Ishikawa (cell line): ENCODE measurements at regions not wholly inside any gene's neighbourhood (a gene's known extent, or its start where the extent isn't known, plus 50 kb on each side); places are given as distances from the start of the nearest gene placed in this dataset.

ENCODE experiments used
- CEBPB ChIP-seq: IDR thresholded peaks from 2 replicates; pipeline ENCODE4 v1.6.1; 2012
- CREB1 ChIP-seq: IDR thresholded peaks from 2 replicates; pipeline ENCODE4 v1.6.1; 2012; ENCODE audit warnings: low read depth
- EGR1 ChIP-seq: IDR thresholded peaks from 2 replicates; pipeline ENCODE4 v1.6.1; 2012
- EP300 ChIP-seq: IDR thresholded peaks from 2 replicates; pipeline ENCODE4 v1.6.1; 2012; ENCODE audit warnings: borderline replicate concordance
- FOXM1 ChIP-seq: IDR thresholded peaks from 2 replicates; pipeline ENCODE4 v1.6.1; 2012; ENCODE audit warnings: low read depth, borderline replicate concordance
- NFIC ChIP-seq: IDR thresholded peaks from 2 replicates; pipeline ENCODE4 v1.6.1; 2012
- RAD21 ChIP-seq: IDR thresholded peaks from 2 replicates; pipeline ENCODE4 v1.6.1; 2012; ENCODE audit warnings: low read depth
- TAF1 ChIP-seq: IDR thresholded peaks from 2 replicates; pipeline ENCODE4 v1.6.1; 2012; ENCODE audit warnings: low read depth, mild to moderate bottlenecking
- TCF12 ChIP-seq: IDR thresholded peaks from 2 replicates; pipeline ENCODE4 v1.6.1; 2012; ENCODE audit warnings: low read depth
- TEAD4 ChIP-seq: IDR thresholded peaks from 2 replicates; pipeline ENCODE4 v1.6.1; 2012
- YY1 ChIP-seq: IDR thresholded peaks from 2 replicates; pipeline ENCODE4 v1.6.1; 2012; ENCODE audit warnings: low read depth
- ZBTB7A ChIP-seq: IDR thresholded peaks from 2 replicates; pipeline ENCODE4 v1.6.1; 2012; ENCODE audit warnings: low read depth
- TF ChIP-seq, protein P1 (sequence below): IDR thresholded peaks from 2 replicates; pipeline ENCODE4 v1.6.1; 2012
- TF ChIP-seq, protein P2 (sequence below): IDR thresholded peaks from 2 replicates; pipeline ENCODE4 v1.6.1; 2012; ENCODE audit warnings: low read depth, mild to moderate bottlenecking
- TF ChIP-seq, protein P3 (sequence below): IDR thresholded peaks from 2 replicates; pipeline ENCODE4 v1.6.1; 2012

DNA sequence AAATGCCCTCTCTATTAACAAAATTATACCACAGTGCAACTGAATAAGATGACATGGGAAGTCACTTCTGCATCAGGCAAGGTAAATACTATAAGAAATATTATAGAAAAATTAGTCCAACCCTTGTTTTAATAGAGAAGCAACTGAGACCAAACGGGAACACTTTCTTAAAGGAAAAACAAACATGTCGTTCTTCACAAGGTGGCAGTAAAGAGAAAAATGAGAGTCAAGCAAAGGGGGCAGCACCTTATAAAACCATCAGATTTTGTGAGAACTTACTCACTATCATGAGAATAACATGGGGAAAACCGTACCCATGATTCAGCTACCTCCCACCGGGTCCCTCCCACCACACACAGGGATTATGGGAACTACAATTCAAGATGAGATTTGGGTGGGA lies 481.7 kb upstream of the CRIM1 start:
- TF ChIP-seq TAF1 (no peak), NFIC (no peak), CEBPB (no peak), CREB1 (no peak), YY1 (no peak), RAD21 (0 out of 2 replicates have a peak, but pooled peaks have one; percentile 5), EP300 (no peak)

DNA sequence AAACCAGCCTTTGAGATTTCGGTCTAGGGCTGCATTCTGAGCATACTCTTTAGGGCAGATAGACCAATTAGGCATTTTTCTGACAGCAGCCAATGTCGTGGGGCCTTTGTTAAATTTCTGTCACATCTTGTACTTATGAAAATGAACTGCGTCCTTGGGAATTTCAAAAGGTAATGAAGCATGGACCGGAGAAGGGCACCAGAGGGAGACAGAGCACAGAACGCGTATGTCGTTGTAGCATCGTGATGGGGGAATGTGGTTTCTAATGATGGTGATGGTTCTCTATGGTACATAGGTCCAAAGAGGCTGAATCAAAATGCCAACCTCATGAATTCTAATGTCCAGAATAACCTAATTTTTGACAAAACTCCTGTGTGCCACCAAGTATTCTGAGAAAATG lies 483.9 kb upstream of the CRIM1 start:
- no peak for TF ChIP-seq NFIC
- TF ChIP-seq CREB1: no peak
- no peak for TF ChIP-seq FOXM1
- no peak for TF ChIP-seq RAD21
- TF ChIP-seq, protein P1, sequence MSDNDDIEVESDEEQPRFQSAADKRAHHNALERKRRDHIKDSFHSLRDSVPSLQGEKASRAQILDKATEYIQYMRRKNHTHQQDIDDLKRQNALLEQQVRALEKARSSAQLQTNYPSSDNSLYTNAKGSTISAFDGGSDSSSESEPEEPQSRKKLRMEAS: no peak
- no peak for TF ChIP-seq TAF1
- no peak for TF ChIP-seq EGR1
- TF ChIP-seq YY1: no peak
- no peak for TF ChIP-seq EP300
- TF ChIP-seq TEAD4: no peak
- no peak for TF ChIP-seq TCF12
- TF ChIP-seq CEBPB: no peak
- no peak for TF ChIP-seq ZBTB7A
- TF ChIP-seq, protein P2, sequence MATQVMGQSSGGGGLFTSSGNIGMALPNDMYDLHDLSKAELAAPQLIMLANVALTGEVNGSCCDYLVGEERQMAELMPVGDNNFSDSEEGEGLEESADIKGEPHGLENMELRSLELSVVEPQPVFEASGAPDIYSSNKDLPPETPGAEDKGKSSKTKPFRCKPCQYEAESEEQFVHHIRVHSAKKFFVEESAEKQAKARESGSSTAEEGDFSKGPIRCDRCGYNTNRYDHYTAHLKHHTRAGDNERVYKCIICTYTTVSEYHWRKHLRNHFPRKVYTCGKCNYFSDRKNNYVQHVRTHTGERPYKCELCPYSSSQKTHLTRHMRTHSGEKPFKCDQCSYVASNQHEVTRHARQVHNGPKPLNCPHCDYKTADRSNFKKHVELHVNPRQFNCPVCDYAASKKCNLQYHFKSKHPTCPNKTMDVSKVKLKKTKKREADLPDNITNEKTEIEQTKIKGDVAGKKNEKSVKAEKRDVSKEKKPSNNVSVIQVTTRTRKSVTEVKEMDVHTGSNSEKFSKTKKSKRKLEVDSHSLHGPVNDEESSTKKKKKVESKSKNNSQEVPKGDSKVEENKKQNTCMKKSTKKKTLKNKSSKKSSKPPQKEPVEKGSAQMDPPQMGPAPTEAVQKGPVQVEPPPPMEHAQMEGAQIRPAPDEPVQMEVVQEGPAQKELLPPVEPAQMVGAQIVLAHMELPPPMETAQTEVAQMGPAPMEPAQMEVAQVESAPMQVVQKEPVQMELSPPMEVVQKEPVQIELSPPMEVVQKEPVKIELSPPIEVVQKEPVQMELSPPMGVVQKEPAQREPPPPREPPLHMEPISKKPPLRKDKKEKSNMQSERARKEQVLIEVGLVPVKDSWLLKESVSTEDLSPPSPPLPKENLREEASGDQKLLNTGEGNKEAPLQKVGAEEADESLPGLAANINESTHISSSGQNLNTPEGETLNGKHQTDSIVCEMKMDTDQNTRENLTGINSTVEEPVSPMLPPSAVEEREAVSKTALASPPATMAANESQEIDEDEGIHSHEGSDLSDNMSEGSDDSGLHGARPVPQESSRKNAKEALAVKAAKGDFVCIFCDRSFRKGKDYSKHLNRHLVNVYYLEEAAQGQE: no peak
- TF ChIP-seq, protein P3, sequence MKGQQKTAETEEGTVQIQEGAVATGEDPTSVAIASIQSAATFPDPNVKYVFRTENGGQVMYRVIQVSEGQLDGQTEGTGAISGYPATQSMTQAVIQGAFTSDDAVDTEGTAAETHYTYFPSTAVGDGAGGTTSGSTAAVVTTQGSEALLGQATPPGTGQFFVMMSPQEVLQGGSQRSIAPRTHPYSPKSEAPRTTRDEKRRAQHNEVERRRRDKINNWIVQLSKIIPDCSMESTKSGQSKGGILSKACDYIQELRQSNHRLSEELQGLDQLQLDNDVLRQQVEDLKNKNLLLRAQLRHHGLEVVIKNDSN: no peak

DNA sequence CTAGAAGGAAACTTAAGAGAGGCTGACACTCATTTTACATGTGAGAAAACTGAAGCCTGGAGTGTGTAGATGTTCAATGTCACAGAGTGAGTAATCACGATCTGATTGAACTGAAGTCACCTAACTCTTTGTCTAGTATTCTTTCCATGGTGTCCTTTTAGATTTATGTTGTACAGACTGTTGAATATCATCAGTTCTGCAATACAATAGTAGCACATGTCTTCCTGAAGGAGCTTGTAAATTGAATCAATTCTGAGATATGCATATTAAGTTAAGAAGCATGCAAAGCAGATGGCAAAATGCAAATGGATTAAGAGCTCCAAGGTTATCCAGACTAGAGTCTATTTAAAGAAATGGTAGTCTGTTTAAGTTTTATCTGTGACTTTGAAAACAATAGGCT lies 484.9 kb upstream of the CRIM1 start:
- TF ChIP-seq TAF1: no peak

DNA sequence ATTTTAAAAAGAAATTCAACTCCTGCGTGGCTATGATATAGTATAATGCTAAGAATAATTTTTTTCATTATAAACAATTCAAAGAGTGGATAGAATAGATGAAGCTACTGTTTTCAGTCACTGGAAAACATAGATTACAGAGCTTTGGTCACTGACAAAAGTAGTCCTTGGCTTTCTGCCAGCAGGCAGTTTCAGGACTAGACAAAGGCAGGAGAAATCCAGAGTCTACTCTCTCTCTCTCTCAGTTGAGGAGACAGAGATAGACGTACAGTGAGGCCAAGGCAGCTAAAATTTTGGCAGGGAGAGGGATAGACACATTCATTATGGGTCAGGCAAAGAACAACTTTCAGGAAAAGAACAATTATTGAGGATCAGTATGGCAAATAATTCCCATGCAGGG lies 491.4 kb upstream of the CRIM1 start:
- TF ChIP-seq CEBPB (no peak), NFIC (no peak), TEAD4 (no peak), YY1 (no peak), RAD21 (no peak), FOXM1 (no peak), TCF12 (no peak), EGR1 (no peak), CREB1 (no peak), EP300 (no peak), TAF1 (no peak), ZBTB7A (no peak)
- TF ChIP-seq, protein P3: no peak
- TF ChIP-seq, protein P2: no peak
- TF ChIP-seq, protein P1: no peak

DNA sequence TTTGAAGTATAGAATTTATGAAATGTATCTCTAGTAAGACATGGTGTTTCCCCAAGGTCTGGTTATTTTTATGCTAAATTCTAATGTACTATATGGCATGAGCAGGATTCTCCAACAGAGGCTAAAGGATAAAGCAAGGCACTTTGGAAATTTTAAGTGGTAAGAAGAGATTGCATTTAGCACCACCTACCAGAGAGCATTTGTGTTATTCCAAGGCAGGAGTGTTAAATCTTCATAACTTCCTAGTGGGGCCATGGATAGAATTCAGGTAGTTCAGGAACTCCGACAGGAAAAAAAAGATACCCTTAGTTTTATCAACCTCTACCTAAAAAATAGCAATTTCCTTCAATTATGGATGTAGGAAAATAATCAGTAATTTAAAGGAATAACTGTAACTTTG lies 497.4 kb upstream of the CRIM1 start:
- no peak for TF ChIP-seq EGR1
- TF ChIP-seq TEAD4: no peak
- TF ChIP-seq CEBPB: no peak
- TF ChIP-seq, protein P3: no peak
- TF ChIP-seq TCF12: no peak
- no peak for TF ChIP-seq RAD21
- no peak for TF ChIP-seq EP300
- TF ChIP-seq NFIC: no peak
- TF ChIP-seq YY1: no peak
- TF ChIP-seq, protein P1: no peak

DNA sequence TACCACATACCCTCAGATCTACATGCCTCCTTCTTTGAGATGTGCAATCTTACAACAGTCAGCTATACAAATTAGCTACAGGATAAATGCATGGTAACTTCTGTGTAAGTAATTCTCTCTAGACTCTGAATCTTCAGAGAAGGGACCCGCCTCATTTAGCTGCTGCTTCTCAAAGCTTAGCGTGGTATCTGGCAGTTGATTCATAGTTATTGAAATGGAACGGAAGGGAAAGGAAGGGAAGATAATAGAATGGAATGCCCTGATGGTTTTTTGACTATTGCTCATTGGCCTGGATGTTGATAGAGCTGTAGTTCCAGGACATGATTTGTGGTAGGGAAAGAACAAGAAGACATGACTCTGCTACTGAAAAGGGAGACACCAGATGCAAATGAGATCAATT lies 498.1 kb upstream of the CRIM1 start:
- TF ChIP-seq, protein P1: no peak
- TF ChIP-seq TEAD4: no peak
